HG03139 (cell line): ENCODE measurements at regions not wholly inside any gene's neighbourhood (a gene's known extent, or its start where the extent isn't known, plus 50 kb on each side); places are given as distances from the start of the nearest gene placed in this dataset.
A peak's percentile ranks its signal among the peaks of the same experiment; 100 is the strongest.
"Not testable (repeated sequence)": the region's sequence is repeated elsewhere in the genome, so short reads cannot be mapped to it uniquely, and the experiment has no call there.

Experiments
- ATAC-seq: cut with Tn5 transposase; IDR thresholded peaks from one replicate; pipeline ENCODE4 v1.9.1; 2021; ENCODE audit not compliant: unreplicated experiment

DNA sequence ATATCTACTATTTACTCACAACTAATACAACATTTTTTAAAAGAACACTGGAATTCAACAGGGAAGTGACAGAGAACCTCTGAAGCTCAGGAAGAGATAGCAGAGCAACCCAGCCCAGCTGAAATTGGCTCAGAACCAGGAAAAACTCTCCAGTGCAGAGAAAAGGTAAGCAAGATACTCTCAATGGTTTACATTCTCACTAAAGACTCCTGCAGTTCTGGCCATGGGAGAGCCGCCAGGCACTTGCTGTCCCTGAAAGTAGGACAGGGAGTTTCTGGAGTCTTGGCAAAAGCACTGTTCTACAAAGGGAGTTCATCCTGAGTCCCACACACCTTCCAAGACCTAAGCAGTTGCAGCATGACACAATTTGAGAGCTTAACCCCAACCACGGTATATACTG, 330.8 kb downstream of the TRIM36 start:
- ATAC-seq = no peak

DNA sequence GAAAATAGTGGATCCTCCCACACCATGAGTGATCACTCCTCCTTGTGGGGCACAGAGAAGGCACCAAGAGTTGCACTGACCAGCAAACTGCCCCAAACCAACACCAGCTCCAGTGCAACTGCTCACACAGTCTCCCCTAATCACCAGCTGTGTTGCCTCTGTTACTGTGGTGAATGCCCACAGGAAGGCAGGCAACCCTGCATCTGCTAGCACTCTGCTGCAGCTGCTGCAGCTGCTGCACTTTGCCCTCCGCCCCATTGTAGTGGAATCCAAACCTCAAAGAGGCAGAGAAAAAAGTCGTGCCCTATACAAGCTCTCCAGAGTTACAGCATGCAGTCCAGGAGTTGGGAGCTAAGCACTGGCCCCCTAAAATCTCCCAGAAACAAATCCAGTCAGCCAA, 339.6 kb downstream of the TRIM36 start:
- ATAC-seq = no peak

DNA sequence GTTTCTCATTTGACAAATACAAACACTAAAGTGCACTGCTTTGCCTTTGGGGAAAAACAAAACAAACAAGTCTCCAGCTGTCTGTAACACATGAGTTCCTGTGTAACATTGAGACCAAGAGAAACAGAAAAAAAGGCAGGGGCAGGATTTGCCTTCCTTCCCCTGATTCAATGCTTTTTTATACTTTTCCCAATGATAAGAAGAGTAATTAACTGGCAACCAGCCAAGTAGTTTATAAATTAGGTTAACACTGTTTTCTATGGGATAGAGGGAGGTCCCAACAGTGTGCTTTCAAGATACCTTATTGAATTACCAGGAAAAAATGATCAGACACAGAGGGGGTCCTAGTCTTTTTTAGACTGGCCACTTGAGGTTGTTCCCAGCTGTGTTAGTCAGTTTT, 346.8 kb downstream of the TRIM36 start:
- ATAC-seq = no peak

DNA sequence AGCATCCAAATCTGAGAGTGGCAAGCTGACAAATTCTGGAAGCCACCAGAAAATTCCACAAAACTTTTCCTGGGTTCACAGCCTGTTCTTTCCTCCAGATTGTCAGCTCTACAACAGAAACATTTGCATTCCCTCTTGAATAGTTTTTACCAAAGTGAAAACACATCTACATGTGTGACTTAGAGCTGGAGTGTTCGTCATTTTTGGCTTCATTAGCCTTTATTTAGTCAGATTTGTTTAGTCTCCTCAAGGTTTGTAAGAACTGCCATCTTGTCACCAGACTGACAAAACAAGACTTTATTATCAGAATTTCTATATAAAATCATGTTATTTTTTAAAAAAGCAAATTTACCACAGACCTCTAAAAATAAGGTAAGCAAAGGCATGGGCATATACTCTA, 347.3 kb downstream of the TRIM36 start:
- ATAC-seq = no peak

- no peak for ATAC-seq
Observed at GRCh38 chr5:114790403-114790792, 379.3 kb downstream of the TRIM36 start.

DNA sequence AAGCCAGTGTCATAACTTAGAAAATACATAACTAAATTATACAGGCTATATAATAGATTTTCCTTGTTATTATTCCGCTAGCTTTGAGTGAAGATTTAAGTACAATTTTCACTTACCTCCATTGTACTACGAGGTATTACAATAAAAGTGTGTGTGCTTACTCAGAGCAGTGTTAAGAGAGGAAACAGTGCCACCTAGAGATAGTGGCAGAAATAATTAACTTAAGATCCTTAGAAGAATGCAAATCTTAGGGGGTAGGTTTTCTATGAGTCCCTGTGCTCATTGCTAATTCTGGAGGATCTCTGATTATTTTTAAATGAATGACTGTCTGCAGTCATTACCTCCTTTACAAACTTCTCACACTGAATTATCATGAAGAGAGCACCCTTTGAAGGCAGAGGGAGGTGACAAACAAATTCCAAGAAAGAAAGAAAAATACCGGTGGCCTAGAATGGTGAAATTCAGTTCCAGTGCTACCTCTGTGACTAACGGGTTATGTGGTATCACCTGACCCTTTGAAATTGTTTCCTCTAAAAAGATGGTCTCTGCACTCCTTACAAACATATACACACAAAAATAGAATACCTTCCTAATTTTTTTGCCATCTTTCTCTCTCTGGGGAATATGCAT, 379.8 kb downstream of the TRIM36 start:
- peak; percentile 82 for ATAC-seq

- no peak for ATAC-seq
Observed at GRCh38 chr5:114782869-114783268, 386.8 kb downstream of the TRIM36 start.

- ATAC-seq = no peak
Observed at GRCh38 chr5:114782177-114782576, 387.5 kb downstream of the TRIM36 start.

GRCh38 chr5:114780290-114780689, 389.4 kb downstream of the TRIM36 start:
- no peak for ATAC-seq

GRCh38 chr5:114744406-114744805, 382.5 kb downstream of the KCNN2 start:
- ATAC-seq = no peak

DNA sequence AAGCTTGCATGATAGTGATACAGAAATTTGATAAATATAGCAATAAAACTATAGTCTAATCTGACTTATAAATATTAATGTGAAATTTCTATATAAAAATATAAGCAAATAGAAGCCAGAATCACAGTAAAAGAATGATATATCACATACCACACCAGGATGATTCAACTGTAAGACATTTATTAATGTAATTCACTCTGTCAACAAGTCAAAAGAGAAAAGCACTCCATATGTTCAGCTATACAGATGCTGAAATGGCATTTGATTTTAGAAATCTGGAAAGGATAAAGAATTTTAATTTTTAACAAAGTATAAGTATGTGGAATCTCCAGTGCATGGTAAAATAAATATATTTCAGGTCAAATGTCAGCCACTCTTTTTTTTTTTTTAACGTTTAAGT, 372.4 kb downstream of the KCNN2 start:
- no peak for ATAC-seq

- no peak for ATAC-seq
Observed at GRCh38 chr5:114729986-114730385, 368.1 kb downstream of the KCNN2 start.

DNA sequence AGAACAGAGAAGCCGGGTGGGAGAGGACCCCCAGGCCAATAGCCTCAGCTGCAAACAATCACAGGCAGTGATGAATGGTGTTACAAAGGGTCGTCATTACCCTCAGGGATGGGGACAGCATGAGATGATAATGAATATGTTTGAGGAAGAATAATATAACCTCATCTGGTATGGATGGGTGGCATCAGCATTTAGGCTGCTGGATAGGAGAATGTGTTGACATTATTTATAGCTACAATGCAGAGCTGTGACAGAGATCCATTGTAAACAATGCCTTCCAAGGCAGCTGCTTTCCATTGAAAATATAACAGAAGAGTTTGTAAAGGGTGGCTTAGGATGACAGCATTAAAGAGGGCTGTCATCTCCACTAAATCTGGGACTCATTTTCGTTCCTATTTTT, 365.5 kb downstream of the KCNN2 start:
- no peak for ATAC-seq

DNA sequence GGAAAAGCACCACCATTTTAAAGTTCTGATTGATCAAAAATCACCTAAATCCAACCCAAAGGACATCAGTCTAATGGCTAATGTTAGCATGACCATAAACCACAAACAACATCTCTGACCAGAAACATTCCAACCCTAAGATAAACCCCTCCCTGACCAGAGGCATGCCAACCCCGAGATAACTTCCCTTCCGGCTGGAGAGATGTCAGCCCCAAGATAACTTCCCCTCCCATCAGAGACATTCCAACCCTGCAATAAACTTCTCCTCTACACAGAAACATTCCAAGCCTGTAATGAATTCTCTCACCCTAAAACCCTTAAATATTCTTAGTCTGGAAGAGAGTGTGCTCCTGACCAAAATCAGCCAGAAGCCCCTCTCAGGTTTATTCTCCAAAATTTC, 364.3 kb downstream of the KCNN2 start:
- no peak for ATAC-seq

DNA sequence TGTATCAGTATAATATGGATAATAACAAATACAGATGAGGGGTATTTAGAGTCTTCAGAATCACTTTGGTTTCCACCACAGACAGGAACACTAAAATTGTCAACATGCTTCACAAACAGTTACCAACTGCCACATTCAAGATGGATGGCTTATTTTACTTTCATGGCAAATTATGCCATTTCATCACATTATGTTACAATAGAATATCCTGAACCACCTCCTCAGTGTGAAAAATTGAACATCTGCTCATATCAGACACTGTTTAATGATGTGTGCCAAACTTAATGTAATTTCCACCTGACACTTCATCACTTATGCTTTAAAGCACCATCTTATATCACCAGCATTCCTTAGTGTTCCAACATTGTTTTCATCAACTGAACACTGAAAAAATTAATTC, 357.4 kb downstream of the KCNN2 start:
- no peak for ATAC-seq

DNA sequence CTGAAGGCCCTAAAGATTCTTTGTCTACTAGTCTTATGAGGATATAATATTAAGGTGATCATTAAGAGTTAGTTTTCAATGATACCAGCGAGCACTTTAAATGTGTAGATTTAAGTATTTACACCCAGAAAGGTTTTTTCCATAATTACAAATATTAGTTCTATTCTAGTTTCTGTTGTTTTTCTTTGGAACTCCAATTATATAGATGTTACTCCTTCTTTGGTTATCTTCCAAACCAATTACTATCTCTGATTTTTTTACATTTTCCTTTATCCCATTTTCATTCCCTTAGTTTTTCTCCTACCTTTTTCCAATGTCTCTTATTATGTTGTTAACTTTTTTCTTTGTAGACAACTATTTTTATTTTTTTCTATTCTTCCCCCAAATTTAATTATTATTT, 355.1 kb downstream of the KCNN2 start:
- ATAC-seq = no peak

GRCh38 chr5:114704225-114704893, 342.5 kb downstream of the KCNN2 start:
- not testable (repeated sequence) for ATAC-seq

DNA sequence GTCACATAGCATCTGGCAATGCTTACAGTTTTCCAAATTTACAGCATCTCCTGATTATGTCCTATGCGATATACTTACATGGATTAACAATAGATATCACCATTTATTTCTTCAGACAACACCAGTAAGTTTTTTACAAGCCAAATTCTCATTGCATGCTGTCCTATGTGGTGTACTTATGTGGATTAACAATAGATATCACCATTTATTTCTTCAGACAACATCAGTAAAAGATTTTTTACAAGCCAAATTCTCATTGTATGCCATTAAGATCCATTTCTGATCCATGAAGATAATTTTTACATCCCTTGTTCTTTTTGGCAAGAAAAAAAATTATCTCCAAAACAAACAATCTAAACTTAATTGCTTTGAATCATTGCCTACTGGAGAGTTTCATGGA, 340.9 kb downstream of the KCNN2 start:
- no peak for ATAC-seq

DNA sequence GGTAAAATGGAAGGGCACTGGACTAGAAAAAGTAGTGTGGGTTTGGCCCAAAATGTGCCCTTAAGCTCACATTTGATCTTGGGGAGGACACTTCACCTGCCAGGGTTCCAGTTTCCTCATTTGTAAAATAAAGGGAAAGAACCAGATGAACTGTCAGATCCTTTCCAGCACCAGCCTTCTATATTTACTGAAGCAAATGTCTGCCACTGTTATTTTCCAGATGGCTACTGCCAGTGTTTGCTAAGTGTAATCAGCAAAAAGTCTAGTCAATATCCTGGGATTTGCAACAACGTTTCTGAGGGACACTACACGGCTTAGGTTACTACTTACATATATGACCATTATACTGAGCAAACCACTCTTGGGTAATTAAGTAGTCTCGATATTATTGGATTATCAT, 340.3 kb downstream of the KCNN2 start:
- no peak for ATAC-seq

DNA sequence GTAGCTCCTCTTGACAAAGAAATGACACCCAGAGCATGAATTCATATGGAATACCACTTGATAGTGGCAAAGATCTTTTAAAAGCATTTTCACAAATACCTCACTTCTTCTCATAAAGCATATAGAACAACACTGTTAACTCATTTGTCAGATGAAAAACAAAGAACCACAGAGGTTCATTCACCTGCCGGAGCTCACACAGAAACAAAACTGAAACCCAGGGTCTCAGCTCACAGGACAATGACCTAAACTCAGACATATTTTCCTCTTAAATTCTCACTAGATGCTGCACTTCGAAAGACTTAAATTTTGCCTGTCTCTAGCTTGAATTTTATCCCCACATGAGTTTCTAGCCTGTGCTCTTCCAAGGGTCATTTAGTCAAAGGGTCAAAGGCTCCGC, 339.0 kb downstream of the KCNN2 start:
- no peak for ATAC-seq

GRCh38 chr5:114695292-114695904, 333.5 kb downstream of the KCNN2 start:
- no peak for ATAC-seq

- no peak for ATAC-seq
Observed at GRCh38 chr5:114686356-114686755, 324.5 kb downstream of the KCNN2 start.

DNA sequence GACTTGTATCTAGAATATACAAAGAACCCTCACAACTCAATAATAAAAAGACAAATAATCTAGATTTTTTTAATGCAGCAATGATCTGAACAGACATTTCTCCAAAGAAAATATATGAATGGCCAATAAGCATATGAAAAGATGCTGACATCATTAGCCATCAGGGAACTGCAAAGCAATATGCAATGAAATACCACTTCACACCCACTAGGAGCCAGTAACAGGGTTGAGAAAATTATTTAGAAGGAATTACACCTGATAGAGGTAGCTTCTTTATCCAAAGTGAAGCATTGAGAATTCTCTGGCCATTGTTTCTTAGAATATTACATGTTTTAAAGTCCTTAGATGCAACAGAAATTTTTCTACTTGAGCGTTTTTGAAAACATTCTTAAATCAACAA, 316.9 kb downstream of the KCNN2 start:
- no peak for ATAC-seq
